22Rv1 (cell line): ENCODE measurements at regions not wholly inside any gene's neighbourhood (a gene's known extent, or its start where the extent isn't known, plus 50 kb on each side); places are given as distances from the start of the nearest gene placed in this dataset.

ENCODE experiments used
- H3K27ac ChIP-seq: fragments of 450-650 bp; 2 replicates; pipeline ENCODE4 v1.5.1; 2017
- ZFX ChIP-seq: fragments of 450-650 bp; IDR thresholded peaks from 2 replicates; pipeline ENCODE4 v1.6.1; 2017; ENCODE audit warnings: antibody characterized with exemption, borderline replicate concordance
- TF ChIP-seq, protein P1 (sequence below): fragments of 450-650 bp; IDR thresholded peaks from 2 replicates; pipeline ENCODE4 v1.5.1; 2017; ENCODE audit warnings: mild to moderate bottlenecking

GRCh38 chr10:121130382-121130781 lies 279.2 kb downstream of the WDR11 start:
- no peak for TF ChIP-seq ZFX
- TF ChIP-seq, protein P1, sequence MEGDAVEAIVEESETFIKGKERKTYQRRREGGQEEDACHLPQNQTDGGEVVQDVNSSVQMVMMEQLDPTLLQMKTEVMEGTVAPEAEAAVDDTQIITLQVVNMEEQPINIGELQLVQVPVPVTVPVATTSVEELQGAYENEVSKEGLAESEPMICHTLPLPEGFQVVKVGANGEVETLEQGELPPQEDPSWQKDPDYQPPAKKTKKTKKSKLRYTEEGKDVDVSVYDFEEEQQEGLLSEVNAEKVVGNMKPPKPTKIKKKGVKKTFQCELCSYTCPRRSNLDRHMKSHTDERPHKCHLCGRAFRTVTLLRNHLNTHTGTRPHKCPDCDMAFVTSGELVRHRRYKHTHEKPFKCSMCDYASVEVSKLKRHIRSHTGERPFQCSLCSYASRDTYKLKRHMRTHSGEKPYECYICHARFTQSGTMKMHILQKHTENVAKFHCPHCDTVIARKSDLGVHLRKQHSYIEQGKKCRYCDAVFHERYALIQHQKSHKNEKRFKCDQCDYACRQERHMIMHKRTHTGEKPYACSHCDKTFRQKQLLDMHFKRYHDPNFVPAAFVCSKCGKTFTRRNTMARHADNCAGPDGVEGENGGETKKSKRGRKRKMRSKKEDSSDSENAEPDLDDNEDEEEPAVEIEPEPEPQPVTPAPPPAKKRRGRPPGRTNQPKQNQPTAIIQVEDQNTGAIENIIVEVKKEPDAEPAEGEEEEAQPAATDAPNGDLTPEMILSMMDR, result no peak
- H3K27ac ChIP-seq, result no peak overlapping the region

- H3K27ac ChIP-seq, result no peak overlapping the region
- TF ChIP-seq ZFX, result no peak
- TF ChIP-seq, protein P1, result no peak
These were observed 279.9 kb downstream of the WDR11 start for GRCh38 chr10:121131014-121131413.

DNA sequence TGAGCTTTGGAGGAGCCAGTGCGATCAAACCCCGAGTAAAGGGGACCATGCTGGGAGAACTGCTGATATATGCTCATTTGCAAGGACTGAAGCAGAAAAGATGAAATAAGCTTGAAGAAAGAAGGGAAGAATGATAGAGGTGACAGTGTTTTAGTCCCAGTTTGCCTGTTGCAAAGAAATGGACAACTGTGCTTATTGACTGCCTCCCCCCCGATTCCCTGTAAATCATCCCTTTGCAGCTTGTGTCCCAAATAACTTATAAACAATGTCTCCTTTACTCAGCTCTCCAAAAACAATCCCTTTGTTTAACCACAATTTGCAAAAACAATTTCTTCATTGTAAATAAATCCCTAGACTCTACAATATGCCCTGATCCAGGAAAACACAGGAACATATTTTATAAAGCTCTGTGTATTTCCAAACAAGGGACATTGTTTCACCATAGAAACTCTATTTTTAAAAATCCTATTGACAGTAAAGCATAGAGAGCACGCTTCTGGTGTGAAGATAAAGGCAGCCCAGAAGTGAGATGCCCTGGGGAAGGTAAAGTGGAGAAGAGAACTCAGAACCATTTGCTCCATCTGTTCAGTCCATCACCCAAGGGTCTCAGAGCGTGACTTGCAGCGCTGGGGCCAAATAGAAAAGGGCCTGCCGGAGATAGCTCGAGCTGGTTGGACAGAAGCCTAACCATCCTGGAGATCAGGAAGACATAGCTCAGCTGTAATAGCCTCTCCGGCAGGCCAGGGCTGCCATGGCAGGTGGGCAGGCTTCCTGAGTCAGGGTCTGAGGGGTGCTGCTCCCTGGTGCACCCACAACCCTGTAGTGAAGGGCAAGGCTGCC lies 280.5 kb downstream of the WDR11 start:
- no peak for TF ChIP-seq ZFX
- TF ChIP-seq, protein P1, result no peak
- H3K27ac ChIP-seq, result no peak overlapping the region

DNA sequence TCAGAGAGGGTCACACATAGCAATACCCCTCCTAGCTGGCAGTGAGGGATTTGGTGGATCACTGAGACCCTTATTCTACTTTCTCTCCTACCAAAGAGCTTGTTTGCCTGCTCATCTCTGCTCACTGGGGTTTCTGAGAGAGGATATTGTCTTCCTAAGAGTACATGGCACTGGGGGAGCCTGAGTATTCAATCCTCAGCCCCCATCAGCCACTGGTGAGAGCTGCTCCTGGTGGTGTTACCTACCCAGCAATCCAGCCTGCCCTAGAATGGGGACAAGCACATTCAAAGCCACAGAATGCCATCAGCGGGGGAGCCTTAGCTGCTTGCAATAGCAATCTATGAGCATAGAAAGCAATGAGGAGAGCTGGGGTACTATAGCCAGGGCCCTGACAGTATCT lies 281.1 kb downstream of the WDR11 start:
- no peak for TF ChIP-seq ZFX
- TF ChIP-seq, protein P1, result no peak
- no peak overlapping the region for H3K27ac ChIP-seq

- no peak overlapping the region for H3K27ac ChIP-seq
- TF ChIP-seq, protein P1, result no peak
- no peak for TF ChIP-seq ZFX
These were observed 282.7 kb downstream of the WDR11 start for GRCh38 chr10:121133901-121134300.

- H3K27ac ChIP-seq, result no peak overlapping the region
- no peak for TF ChIP-seq ZFX
- TF ChIP-seq, protein P1, result no peak
These were observed 283.5 kb downstream of the WDR11 start for GRCh38 chr10:121134711-121135110.

- no peak overlapping the region for H3K27ac ChIP-seq
- TF ChIP-seq ZFX, result no peak
- TF ChIP-seq, protein P1, result no peak
These were observed 284.4 kb downstream of the WDR11 start for GRCh38 chr10:121135512-121135911.
